Esophagus squamous epithelium (tissue), 4 donors: ENCODE measurements at regions not wholly inside any gene's neighbourhood (a gene's known extent, or its start where the extent isn't known, plus 50 kb on each side); places are given as distances from the start of the nearest gene placed in this dataset.

Experiments
- POLR2A ChIP-seq, 4 donors: fragments of 450-650 bp; IDR thresholded peaks; one replicate each; pipeline ENCODE4 v1.6.1; 2017; ENCODE audit warnings: antibody characterized with exemption in 4 of 4, mild to moderate bottlenecking in 4 of 4, moderate library complexity in 3 of 4
- TF ChIP-seq, protein P1 (sequence below), 6 experiments: fragments of 450-650 bp in 4 of 6; fragments of 200-600 bp in 2 of 6; sonication (generic) in 2 of 6; IDR thresholded peaks; one replicate each; pipeline ENCODE4 v1.5.1; 2016 to 2019; ENCODE audit warnings: antibody characterized with exemption in 6 of 6, mild to moderate bottlenecking in 4 of 6, moderate library complexity in 4 of 6

DNA sequence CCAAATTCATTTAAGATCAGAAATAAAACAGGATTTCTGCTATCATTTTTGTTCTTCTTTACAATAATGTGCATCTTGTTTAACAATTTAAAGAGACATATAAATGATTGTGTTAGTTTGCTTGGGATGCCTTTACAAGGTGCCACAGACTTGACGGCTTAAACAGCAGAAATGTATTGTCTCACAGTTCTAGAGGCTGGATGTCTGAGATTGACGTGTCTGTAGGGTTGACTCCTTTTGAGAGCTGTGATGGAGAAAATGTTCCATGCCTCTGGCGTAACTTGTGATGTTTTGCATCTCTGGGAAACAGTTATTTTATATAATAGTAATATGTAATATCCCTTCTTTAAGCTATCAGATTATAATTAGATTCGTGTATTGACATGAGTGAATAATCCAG, 1091.6 kb upstream of the PRMT6 start:
- TF ChIP-seq, protein P1, sequence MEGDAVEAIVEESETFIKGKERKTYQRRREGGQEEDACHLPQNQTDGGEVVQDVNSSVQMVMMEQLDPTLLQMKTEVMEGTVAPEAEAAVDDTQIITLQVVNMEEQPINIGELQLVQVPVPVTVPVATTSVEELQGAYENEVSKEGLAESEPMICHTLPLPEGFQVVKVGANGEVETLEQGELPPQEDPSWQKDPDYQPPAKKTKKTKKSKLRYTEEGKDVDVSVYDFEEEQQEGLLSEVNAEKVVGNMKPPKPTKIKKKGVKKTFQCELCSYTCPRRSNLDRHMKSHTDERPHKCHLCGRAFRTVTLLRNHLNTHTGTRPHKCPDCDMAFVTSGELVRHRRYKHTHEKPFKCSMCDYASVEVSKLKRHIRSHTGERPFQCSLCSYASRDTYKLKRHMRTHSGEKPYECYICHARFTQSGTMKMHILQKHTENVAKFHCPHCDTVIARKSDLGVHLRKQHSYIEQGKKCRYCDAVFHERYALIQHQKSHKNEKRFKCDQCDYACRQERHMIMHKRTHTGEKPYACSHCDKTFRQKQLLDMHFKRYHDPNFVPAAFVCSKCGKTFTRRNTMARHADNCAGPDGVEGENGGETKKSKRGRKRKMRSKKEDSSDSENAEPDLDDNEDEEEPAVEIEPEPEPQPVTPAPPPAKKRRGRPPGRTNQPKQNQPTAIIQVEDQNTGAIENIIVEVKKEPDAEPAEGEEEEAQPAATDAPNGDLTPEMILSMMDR (IDR thresholded peaks at IDR 0.05): no peak
- TF ChIP-seq POLR2A (IDR thresholded peaks at IDR 0.05): no peak
